ENCODE measurements at regions not wholly inside any gene's neighbourhood (a gene's known extent, or its start where the extent isn't known, plus 50 kb on each side); places are given as distances from the start of the nearest gene placed in this dataset.

- no peak for TF ChIP-seq ZNF274 (IDR thresholded peaks at IDR 0.05; ENCODE audit: low read depth, low read length)
- no peak for TF ChIP-seq YY1 (IDR thresholded peaks at IDR 0.05; ENCODE audit: insufficient read depth, insufficient read length)
- TF ChIP-seq SUZ12 (IDR thresholded peaks at IDR 0.05; ENCODE audit: extremely low read depth, insufficient read depth, insufficient read length), result no peak
Measured at GRCh38 chr1:90826024-90826423, 108.9 kb upstream of the BARHL2 start.
